GM12873 (cell line): ENCODE measurements at regions not wholly inside any gene's neighbourhood (a gene's known extent, or its start where the extent isn't known, plus 50 kb on each side); places are given as distances from the start of the nearest gene placed in this dataset.

Experiments
- TF ChIP-seq, protein P1 (sequence below): IDR thresholded peaks from 2 replicates; pipeline ENCODE4 v1.5.1; 2012; ENCODE audit warnings: low read depth, mild to moderate bottlenecking, moderate library complexity, low read length, control low read depth; ENCODE audit not compliant: insufficient read depth; ENCODE audit errors: missing control alignments

DNA sequence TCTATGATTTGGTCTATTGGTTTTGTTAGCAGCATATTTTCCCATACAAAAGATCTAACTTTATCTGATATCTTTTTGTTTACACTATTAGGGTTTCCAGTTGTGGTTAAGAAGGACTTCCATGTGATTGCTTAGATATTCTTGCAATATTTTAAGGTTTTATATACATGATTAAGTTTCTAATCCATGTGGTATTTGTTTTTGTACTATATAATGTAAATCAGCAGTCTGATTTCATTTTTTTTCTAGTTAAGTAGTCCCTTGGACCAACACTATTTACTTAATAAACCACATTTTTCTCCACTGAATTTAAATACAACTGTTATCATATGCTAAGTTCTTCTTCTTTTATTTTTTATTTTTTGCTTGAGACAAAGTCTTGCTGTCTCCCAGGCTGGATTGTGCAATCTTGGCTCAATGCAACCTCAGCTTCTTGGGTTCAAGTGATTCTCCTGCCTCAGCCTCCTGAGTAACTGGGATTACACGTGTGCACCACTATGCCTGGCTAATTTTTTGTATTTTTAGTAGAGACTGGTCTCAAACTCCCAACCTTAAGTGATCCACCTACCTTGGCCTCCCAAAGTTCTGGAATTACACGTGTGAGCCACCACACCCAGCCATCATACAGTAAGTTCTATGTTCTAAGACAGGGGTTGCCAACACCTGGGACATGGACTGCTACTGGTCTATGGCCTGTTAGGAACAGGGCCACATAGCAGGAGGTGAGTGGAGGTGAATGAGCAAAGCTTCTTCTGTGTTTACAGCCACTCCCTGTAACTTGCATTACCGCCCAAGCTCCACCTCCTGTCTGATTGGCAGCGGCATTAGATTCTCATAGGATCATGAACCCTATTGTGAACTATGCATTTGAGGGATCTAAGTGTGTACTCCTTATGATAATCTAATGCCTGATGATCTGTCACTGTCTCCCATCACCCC is 58.5 kb upstream of the RAB27B start:
- TF ChIP-seq, protein P1, sequence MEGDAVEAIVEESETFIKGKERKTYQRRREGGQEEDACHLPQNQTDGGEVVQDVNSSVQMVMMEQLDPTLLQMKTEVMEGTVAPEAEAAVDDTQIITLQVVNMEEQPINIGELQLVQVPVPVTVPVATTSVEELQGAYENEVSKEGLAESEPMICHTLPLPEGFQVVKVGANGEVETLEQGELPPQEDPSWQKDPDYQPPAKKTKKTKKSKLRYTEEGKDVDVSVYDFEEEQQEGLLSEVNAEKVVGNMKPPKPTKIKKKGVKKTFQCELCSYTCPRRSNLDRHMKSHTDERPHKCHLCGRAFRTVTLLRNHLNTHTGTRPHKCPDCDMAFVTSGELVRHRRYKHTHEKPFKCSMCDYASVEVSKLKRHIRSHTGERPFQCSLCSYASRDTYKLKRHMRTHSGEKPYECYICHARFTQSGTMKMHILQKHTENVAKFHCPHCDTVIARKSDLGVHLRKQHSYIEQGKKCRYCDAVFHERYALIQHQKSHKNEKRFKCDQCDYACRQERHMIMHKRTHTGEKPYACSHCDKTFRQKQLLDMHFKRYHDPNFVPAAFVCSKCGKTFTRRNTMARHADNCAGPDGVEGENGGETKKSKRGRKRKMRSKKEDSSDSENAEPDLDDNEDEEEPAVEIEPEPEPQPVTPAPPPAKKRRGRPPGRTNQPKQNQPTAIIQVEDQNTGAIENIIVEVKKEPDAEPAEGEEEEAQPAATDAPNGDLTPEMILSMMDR, result no peak

DNA sequence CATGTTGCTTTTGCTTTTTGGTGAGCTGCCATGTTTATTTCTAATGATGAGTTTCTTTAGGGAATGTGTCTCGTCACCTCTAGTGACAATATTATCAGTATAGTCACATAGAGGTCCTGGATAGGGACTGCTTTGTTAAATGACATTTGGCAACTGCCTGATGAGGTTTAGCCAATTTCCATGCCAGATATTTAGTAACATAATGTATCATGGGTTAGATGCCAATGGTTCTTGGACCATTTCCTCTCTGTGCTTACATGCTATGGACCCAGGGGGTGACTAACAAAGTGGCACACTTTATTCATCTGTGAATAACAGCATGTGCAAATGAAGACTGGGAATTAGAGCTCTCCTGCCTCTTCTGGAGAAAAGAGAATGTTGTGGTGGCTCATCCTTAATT is 56.2 kb upstream of the RAB27B start:
- TF ChIP-seq, protein P1, result no peak

DNA sequence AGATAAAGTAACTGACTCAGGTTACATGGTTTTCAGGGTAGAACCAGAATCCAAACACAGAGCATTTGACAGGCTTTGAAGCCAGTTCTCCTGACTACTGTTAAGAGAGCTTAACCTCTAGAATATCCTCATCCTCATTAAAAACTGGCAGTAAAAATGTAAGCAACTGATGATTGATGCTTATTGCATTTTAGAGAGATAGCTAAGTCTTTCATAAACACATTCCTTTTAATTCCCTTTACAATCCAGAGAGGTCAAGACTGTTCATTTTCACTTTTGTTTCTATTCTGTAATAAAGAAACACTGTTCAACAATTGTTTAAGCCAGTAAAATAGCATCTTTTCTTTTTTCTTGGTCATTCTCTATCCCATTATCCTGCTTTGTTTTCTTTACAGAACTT is 53.9 kb upstream of the RAB27B start:
- TF ChIP-seq, protein P1, result no peak

DNA sequence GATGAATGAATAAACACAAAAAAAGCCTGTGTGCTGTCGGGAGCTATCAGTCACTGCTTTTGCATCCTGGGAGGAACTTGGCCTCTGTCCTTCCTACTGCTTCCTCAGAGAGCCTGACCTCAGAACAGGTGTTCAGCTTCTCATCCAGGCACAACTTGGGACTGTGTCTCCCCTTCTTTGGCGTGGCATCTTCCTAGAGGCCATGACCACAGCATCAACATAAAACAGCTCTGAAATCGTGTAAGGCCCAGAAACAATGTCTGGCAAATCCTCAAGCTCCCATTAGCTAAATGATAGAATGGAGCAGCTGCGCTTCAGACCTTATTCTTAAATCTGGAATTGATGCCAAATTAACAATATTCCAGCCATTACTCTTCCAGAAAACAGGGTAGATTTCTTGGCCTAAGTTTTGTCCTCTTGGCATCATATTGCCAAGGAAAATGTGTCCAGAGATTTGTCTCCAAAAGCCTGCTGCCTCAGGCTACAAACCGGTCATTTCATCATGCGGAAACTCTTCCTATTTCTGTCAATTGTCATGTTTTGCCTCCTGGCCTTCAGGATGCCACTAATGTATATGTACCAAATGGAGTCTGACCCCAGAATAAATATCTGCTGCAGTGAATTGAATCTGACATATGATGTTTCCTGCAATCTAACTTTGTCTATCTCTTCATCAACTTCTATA is 53.2 kb upstream of the RAB27B start:
- TF ChIP-seq, protein P1, result no peak

DNA sequence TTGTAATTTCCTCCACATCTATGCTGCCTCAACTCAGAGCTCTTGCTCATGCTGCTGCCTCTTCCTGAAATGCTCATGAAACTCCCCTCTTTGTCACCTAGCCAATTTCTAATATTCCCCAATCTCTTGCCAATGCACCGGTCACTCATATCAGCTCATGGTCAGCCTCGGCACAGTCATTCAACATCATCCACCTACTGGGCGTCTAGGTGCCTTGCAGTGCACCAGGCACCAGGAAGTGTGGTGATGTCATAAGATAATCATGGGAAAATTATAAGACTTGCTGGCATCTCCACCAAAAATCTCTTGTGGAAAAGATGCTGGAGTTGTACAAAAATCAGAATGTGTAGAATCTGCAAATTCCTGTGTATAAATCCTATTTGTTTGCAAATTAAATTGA is 52.6 kb upstream of the RAB27B start:
- TF ChIP-seq, protein P1, result no peak

DNA sequence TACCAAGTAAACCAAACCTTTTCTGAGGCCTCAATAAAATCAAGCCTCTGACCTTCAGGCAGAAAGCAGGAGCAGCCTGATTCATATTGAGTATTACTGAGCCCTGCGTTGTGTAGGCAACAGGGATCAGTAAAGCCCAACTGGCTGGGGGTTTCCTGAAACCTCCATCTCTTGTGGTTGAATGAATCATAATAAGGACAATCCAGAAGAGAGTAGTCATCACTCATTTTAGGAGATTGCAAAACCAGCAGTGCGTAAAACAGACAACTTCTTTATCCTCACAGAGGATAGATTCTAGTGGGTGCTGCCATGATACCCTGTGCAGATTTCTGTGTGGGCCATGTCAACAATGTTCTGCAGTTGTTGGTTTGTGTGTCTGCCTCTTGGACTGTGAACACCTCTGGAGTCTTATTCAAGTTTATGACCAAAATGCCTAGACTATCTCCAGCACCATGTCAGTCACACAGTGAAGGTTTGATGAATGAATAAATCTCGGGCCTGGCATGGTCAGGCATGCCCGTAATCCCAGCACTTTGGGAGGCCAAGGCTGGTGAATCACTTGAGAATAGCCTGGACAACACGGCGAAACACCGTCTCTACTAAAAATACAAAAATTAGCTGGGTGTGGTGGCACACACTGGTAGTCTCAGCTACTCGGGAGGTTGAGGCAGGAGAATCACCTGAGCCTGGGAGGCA is 51.8 kb upstream of the RAB27B start:
- TF ChIP-seq, protein P1, result no peak

DNA sequence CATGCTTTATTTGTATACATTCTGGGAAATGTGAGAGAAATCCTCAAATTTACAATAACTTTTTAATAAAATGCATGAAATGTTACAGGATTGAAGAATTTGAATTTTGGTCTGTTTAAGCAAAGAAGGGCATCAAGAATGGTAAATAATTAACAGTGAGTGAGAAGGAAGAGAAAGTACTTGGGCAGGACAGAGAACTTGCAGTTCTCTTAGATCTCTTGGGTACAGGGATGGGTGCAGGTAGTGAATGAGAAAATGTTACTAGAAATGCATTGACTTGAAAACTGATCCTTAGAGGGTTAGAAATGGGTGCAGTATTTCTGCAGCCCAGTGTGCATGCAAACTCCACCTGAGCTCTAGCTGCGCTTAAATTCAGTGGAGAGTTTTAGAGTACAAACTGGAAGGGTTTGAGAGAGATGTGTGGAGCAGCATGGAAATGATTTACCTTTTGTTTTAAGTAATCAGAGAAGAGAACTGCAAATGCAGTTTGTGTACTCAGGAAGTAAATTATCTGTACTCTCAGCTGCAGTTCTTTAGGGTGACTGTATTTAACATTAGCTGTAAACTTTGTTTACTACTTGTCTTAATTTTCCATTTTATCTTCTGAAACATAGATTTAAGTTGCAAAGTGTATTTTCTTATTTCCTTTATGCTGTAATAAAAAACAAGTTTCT is 51.0 kb upstream of the RAB27B start:
- TF ChIP-seq, protein P1, result no peak
